ENCODE measurements at regions not wholly inside any gene's neighbourhood (a gene's known extent, or its start where the extent isn't known, plus 50 kb on each side); places are given as distances from the start of the nearest gene placed in this dataset.
"Not testable (repeated sequence)": the region's sequence is repeated elsewhere in the genome, so short reads cannot be mapped to it uniquely, and the experiment has no call there.

DNA sequence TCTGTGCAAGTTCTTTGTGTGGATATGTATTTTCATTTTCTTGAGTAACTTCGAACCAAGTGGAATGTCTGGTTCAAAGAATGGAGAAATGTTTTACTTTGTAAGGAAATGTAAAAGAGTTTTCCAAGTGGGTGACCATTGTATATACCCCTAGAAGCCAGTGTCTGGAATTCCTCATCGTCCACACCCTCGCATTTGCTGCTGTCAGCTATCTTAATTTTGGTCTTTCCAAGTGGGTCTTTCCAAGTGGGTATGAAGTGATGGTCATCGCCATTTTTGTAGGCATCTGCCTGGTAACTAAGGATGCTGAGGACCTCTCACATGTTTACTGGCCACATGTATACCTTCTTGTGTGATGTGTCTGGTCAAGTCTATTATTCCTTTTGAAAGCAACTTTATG, 547.5 kb downstream of the TBC1D22A start:
- DNase-seq (ENCODE audit: low read depth): no peak

DNA sequence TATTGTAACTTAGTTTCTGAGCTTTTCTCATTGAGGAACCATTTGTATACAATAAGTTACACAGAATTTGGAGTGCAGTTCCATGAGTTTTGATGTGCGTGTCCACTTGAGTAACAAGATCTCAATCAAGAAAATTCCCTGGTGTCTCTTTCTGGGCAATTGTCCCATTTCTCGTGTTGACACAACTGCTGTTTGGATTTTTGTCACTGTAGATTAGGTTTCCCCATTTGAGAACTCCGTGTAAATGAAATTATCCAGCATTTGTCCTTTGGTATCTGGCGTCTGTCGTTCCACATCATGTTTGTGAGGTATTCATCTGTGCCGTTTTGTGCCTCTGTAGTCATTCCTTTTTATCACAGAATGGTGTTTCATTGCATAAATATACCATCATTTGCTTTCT, 547.0 kb downstream of the TBC1D22A start:
- no peak for DNase-seq (ENCODE audit: low read depth)

DNA sequence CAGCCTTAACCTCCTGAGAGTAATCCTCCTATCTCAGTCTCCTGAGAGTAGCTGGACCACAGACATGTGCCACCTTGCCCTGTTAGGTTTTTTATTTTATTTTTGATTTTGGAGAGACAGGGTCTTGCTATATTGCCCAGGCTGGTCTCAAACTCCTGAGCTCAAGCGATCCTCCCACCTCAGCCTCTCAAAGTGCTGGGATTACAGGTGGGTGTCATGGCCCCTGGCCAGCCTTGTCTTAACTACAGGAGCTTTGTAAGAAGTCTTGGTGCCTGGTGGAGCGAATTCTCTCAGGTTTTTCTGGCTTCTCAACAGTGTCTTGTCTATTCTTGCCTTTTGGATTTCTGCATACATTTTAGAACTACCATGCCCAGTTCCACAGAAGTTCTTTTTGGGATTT, 546.4 kb downstream of the TBC1D22A start:
- no peak for DNase-seq (ENCODE audit: low read depth)

DNA sequence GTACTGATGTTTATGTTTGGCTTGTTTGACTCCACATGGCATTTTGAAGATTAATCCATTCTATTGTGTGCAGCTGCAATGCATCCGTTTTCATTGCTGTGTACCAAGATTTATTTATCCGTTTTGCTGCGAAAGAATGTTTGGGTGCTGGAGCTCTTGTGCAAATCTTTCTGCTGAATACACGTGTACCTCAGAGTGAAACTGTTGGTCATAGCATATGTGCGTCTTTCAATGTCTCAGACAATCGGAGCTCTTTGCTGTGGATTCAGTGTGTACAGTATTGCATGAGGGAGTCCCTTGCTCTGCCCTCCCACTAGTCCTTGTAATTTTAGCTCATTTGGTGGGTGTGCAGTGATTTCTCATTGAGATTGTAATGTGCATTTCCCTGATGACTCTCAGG, 545.4 kb downstream of the TBC1D22A start:
- DNase-seq (ENCODE audit: low read depth): no peak

DNA sequence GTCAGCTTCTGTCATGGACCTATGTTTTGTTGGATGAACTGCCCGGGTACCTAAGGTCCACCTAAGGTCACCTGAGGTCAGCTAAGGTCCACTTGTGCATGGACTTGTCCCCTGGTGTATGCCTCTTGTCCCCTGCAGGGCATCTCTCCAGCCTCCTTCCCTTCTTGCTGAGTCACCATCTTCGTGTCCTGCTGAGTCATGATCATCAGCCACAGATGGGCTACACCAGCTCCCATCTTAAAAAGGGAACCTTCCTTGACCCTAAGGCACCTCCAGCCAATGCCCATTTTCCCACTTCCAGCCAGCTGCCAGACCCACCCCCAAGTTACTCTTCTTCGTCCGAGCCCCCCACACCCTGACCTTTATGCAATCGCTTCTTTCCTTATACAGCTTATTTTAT, 544.9 kb downstream of the TBC1D22A start:
- DNase-seq (ENCODE audit: low read depth): no peak

DNA sequence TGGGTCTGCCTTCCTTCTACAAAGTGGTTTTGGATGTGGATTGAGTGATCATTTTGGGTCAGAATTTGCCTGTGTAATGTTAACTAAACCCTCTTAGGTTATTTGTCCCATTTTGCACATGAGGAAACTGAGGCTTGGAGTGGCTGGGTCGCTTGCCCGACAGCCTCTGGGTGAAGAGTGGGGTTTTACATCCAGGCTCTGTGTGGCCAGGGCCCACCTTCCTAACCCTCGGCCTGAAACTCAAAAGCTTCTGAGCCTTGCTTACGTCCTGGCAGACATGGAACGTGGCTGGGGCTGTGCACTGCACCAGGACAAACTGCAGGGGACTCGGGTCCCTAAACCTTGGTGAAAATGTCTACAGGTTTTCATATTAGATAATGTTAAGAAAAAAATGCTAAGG, 542.4 kb downstream of the TBC1D22A start:
- DNase-seq (ENCODE audit: low read depth): no peak

DNA sequence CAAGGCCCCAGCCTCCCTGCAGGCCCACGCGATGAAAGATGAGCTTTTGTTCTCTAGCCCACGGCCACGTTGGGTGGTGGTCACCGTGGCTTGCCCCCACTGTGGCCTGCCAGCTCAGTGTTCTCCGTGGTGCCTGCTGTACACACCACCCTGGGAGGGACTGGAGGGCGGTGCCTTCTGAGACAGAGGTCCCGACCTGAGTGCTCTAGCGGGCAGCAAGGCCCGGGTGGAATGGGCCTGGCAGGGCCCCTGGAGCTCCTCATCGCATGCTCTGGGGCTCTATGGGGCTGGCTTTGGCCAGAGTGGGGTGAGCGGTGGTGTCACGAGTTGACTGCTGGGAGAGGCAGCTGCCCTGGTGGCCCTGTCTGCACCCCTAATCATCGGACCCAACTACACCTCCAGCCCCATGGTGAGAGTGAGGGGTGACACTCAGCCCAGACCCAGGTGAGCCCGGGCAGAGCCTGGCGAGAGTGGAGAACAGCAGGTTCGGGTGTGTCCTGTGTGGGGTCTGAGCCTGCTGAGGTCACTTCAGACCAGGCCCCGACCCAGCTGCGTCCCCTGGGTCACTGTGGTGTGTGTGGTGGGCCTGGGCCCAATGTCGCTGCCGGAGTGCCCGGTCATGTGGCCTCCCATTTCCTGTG, 541.9 kb downstream of the TBC1D22A start:
- DNase-seq (ENCODE audit: low read depth): no peak

DNA sequence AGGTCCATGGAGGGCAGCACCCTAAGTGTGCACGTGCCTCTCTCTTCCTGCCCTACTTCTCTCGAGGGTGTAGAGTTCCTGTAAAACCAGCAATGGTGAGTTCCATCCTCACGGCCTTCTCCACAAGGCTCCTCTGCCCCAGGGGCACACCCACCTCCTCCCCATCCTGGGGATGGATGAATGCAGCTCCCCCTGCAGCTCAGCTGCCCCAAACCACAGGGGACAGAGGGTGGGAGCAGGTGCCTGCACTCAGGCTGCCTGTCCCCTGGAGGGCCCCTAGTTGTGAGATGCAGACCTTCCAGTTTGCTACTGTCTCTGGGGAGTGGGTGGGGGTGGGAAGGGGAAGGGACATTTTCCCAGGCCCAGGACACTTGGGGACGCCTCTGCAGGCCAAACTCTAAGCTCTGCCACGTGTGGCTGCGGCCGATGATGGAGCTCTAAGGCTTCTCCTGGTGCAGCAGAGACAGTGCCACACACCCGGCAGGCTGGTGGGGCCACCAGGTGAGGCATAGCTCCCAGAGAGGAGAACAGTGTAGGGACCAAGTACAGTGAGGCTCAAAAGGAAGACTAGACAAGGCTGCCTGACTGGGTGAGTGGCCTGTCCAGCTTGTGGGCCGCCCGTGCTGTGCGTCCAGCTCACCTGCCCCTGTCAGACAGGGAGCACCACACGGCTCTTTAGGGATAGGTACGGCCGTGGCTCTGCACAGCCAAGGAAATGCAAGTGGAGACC, 540.9 kb downstream of the TBC1D22A start:
- DNase-seq (ENCODE audit: low read depth): no peak

DNA sequence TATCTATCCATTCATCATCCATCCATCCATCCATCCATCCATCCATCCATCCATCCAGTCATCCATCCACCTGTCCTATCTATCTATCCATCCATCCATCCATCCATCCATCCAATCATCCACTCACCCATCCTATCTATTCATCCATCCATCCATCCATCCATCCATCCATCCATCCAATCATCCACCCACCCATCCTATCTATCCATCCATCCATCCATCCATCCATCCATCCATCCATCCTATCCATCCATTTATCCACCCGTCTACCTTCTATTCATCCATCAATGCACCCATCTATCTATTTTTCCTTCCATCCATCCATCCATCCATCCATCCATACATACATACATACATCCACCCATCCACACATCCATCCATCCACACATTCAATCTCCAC, 540.1 kb downstream of the TBC1D22A start:
- not testable (repeated sequence) for DNase-seq (ENCODE audit: low read depth)

DNA sequence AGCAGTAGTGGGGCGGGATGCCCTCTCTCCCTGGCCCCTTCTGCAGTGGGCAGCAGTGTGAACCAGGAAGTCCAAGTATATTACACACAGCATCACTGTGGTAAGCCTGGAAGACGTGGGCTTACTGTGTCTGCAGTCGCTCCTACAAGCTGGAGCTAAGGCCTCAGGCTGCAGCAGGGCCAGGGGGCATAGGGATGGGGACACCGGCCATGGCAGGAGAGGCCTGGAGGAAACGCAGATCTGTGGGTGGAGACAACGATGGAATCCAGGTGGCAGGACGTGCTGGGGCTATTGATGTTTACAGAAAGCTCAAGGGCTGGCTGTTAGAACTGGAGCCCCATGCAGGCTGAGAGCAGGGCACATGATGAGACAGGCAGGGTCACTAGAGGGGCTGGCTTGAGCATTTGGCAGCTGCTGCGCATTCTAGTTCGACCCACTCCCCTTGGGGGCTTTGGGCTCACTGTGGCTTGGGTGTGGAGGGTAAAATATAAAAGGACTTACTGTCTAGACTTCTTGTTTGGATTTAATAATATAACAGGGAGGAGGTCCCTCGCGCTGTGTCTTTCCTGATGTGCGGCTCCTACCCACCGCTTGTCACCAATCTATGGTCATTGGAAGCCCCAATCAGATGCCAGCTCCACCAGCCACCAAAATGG, 539.5 kb downstream of the TBC1D22A start:
- no peak for DNase-seq (ENCODE audit: low read depth)

DNA sequence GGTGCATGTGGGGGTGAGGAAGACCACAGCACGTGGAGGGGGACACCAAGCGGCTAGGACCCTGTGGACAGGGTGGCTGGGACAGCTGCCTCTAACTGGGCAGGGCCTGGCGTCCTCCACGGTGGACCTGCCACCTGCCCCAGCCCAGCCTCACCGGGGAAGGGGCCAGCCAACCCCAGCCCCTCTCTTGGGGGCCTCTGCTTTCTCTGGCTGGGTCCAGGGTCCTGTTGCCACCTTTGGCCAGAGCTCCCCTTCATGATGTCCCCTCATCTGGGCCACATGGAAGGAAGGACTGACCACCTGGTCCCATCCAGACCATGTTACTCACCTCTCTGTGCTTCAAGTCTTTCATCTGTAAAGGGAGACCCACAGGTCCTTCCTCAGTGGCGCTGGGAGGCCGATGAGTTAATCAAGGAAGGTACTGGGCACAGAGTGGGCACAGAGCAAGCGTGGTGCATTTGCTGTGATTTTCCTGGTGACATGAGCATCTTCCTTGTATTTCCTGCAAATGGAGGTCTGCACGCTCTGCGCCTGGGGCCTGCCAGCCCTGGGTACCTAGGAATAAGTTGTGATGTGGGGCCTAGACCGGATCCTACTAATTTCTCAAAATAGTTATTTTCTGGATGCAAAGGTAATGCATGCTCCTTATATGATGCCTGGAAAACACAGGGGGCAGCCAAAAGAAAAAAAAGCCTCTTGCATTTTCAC, 538.4 kb downstream of the TBC1D22A start:
- DNase-seq (ENCODE audit: low read depth): no peak

DNA sequence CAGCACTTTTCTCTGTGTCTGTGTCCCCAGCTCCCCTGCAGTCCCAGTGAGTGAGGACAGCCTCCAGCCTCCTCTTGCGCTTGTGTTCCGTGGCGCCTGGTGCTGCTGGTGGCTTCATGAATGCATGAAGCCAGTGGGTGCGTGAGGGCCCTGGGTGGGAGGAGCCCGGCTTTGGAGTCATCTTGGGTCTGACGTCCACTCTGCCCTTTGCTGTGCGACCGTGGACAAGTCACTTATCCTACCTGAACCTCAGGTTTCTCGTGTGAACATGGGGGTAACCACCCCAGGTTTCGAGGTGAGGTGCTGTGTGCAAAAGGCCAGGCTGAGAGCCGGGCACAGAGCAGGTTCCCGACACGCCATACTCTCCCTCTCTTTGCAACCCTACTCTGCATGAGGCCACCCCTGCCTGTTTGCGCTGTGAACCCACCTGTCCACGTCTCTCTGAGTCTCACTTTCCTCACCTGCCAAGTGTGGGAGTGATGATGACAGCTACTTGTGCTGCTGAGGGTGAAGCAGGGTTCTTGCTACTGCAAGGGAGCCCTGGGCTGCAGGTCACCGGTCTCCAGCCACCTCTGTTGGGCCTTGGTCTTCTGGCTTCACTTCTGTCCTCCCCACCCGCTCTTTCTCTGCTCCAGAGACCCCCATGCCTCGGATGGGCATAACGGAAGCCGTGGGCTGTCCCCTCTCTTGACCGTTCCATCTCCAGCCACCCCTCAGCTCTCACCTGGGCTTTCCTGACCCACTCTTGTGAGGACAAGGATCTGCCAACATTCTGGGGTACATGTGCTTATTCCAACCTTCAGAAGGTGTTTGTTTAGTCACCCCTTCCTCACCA, 537.6 kb downstream of the TBC1D22A start:
- no peak for DNase-seq (ENCODE audit: low read depth)

DNA sequence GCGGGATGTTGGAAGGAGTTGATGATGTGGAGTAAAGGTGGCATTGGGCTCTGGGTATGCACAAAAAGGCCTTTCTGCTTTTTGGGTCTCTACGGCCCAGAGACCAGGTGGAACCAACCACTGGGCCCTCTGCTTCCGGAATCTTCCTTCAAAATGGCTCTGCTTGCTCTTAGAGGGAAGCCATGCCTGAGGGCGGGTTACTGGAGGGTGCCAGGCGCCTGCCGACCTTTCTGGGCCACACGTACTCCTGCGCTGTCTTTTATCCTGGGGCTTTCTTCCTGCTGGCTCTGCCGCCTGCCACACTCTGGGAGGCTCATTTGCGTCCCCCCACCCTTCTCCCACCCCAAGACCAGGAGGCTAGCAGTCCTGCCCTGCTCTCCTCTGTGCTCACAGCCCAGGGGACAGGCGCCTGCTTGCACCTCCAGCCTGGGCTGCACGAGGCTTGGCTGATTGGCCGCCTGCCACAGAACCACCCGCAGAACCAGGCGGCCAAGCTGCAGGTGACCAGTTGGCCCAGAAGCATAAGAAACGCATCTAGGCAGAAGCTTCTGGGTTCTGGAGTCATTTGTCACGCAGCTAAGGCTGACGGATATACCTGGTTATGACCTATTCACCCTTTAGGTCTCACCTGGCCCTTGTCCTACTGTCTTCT, 536.9 kb downstream of the TBC1D22A start:
- no peak for DNase-seq (ENCODE audit: low read depth)

DNA sequence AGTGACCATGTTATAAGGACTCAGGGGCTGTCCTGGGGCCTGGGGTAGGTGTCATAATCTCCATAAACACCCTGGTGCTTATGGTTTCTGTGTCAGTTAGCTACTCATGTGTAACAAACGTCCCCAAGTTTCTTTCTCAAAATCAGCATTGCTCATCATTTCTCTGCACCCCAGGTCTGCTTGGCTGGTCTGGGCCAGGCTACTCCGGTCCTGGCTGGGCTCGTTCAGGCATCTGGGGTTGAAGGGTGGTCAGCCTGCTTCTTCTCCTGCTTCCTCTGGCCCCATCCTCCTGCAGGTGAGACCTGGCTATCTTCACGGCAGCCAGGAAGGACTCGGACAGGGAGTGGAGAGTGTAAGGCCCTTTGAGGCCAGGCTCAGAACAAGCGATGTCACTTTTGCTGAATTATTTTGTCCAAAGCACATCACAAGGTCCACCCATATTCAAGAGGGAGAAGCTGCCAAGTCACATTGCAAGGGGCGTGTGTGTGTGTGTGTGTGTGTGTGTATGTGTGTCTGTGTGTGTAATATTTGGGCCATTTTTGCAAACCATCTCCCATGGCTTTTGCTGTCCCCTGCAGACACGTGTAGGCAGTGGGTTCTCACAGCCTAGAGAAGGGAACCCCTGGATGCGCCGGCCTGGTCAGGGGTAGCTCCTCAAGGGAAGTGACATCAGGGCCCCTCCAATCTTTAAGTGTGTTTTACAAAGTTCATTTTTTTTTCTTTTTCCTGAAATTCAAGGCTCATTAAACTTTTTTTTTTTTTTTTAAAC, 535.8 kb downstream of the TBC1D22A start:
- no peak for DNase-seq (ENCODE audit: low read depth)

DNA sequence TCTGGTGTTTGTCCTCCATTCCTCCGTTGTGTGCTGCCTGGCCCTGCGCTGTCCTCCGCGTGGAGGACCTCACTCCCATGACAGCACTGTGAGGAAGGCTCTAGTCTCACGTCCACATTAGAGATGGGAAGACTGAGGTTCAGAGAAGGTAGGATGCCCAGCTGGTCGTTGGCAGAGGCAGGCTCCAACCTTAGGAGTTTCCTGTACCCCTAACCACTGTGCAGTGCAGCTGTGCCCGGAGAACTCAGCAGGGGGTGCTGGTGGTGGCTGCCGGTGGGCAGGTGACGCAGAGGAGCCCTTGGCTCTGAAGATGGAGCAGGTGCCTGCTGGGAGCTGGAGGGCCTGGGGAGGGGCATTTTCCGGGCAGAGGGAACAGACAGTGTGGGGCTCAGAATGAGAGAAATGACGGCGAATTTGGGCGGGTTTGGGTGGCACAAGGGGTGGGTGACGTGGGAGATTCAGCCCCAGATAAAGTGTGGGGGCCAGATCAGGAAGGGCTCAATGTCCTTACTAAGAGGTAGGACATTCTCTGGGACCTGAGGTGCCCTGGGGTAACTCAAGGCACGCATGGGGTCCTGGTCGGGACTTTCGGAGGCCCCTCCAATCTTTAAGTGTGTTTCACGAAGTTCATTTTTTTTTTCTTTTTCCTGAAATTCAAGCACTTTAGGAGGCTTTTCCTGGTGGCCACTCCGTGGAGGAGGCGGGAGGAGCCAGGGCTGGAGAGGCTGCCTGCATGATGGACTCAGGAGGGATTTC, 535.0 kb downstream of the TBC1D22A start:
- no peak for DNase-seq (ENCODE audit: low read depth)

DNA sequence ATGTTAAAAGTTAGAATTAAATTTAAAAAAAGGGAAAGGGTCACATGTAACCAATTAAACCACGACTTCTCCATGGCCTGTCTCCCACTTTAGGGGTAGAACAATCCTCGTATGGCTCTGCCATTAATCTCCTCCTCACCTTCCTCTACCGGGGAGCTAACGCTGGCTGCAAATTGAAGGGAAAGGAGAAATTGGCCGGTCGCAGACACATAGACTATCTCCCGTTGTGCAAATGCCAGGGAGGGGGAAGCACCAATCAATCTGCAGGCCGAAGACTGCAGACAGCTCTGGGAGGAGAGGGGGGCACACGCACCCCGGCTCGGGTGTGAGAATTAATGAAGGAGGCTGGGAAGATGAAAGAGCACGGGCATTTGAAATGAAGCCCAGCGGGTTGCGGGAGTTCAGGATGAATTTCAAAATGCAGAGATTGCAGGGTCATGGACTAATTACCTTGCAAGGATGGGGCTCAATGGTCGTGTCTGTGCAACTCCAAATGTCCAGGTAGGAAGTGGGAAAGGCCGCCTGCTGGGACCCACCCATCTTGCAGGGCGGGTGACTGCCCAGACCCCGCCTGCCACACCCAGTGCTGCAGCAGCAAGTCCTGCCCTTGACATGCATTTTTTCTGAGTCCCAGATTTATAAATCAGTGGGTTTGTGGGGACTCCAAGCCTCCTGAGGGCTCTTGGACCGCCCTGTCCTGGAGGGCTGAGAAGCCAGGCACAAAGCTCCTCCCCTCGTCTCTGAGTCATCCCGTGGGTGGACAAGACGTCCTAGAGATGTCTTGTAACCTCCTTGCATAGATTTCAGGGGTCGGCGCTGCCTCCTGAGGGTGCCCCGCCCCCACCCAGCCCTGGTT, 534.2 kb downstream of the TBC1D22A start:
- DNase-seq (ENCODE audit: low read depth): no peak

DNA sequence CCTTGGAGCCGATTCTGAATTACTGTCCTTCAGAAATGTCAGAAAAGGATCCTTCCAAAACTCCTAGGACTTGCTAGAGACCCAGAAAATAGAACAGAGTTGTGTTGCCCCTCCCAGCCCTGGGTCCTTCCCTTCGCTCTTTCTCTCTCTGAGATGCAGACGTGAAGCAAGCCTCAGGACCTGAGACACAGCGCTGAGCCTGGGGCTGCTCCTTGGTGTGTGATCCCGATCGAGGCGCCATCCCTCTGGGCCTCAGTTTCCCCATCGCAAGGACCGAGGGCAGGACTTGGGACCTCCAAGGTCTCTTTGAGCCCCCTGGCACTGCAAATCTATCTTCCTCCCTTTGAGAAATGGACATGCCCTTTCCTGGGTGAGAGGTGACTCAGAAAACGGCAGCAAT, 533.5 kb downstream of the TBC1D22A start:
- no peak for DNase-seq (ENCODE audit: low read depth)

DNA sequence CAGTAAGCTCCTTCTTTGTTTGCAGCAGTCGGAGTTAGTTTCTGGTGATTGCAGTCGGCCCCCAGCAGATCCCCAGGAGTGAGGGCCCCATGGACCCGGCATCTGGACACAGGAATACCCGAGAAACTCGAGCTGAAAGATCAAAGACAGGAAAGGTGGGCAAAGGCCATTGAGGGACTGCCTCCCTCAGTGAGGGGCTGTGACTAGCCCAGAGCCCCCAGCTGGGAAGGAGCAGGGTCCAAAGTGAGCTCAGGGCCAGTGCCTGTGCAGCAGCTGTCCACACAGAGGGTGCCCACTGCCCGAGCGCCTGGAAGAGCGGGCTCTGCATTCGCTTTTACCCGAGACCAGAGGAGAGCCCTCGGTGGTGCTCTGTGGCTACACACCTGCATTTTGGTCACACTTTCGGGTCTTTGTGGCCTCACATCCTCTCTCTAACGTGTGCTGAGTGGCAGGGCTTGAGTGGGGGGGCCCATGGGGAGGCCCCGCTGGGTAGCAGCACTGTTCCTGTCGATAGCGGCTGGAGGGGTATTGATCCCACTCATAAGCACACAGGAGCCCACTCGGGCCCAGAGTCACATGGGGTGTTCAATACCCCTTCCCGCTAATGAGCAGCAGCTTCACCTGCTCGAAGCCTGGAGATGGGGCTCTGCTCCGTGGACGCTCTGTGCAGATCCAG, 532.9 kb downstream of the TBC1D22A start:
- DNase-seq (ENCODE audit: low read depth): no peak
